ENCODE measurements at regions not wholly inside any gene's neighbourhood (a gene's known extent, or its start where the extent isn't known, plus 50 kb on each side); places are given as distances from the start of the nearest gene placed in this dataset.

- no peak for ATAC-seq (ENCODE audit: low read depth)
- Histone ChIP-seq H3K9me3 (ENCODE audit: control extremely low read depth in 1 of 3, control insufficient read depth in 2 of 3, insufficient read depth in 1 of 3, low read length in 2 of 3) (no peaks in the 10 kb centered on the region), H3K4me3 (ENCODE audit: control extremely low read depth in 1 of 5, extremely low read depth in 1 of 5, insufficient read depth in 1 of 5, low read depth in 2 of 5, low read length in 4 of 5) (no peak overlapping the region), H3K4me1 (ENCODE audit: control insufficient read depth in 2 of 2, insufficient read depth in 2 of 2, low read length in 2 of 2) (no peaks in the 10 kb centered on the region), H2AFZ (ENCODE audit: insufficient read depth, low read depth, low read length, poor library complexity, severe bottlenecking) (no peak overlapping the region), H3K4me2 (replicated peaks; ENCODE audit: low read depth, low read length, poor library complexity, severe bottlenecking) (no peak overlapping the region), H4K20me1 (ENCODE audit: control insufficient read depth, insufficient read depth, low read length, poor library complexity, severe bottlenecking) (no peaks in the 10 kb centered on the region), H3K27ac (ENCODE audit: low read length in 2 of 2) (no peak overlapping the region), H3K27me3 (replicated peaks in 1 of 4; ENCODE audit: control extremely low read depth in 1 of 4, control insufficient read depth in 3 of 4, insufficient read depth in 4 of 4, low read length in 3 of 4) (peaks cover 0 to 3% (median 0%) of the 10 kb centered on the region in 4 experiments), H3K36me3 (replicated peaks in 1 of 2; ENCODE audit: control extremely low read depth in 1 of 2, control insufficient read depth in 1 of 2, extremely low read depth in 1 of 2, insufficient read depth in 2 of 2, low read length in 1 of 2) (no peaks in the 10 kb centered on the region), H3K79me2 (ENCODE audit: control insufficient read depth, insufficient read depth, low read length) (no peaks in the 10 kb centered on the region), H3K9ac (ENCODE audit: low read length) (no peak overlapping the region)
- TF ChIP-seq EZH2 (IDR thresholded peaks at IDR 0.05; ENCODE audit: borderline replicate concordance, insufficient read depth, low read depth, low read length, poor library complexity, severe bottlenecking) = no peak
- no peak for TF ChIP-seq CTCF (IDR thresholded peaks at IDR 0.05)
- ChIA-PET CTCF (no interaction called here), POLR2A (no interaction called here)
- WGBS (ENCODE audit: insufficient coverage) = 91% methylated on average over 3 of the region's 5 CpGs
- DNase-seq = no peak
- Mint-ChIP-seq H3K27me3 (peaks cover 25% of the 10 kb centered on the region), H3K9me3 (ENCODE audit: insufficient read depth) (no peaks in the 10 kb centered on the region), H3K4me3 (no peak overlapping the region), H3K4me1 (no peaks in the 10 kb centered on the region), H3K27ac (no peak overlapping the region)
- intact Hi-C loops (cut with micrococcal nuclease) = no loop called here
Measured at GRCh38 chr4:169848018-169848417, 90.3 kb upstream of the HPF1 start.

GRCh38 chr4:169847171-169847570 is 89.4 kb upstream of the HPF1 start:
- no CpG with 5 or more reads among the region's 3 CpGs for WGBS (ENCODE audit: insufficient coverage)
- ChIA-PET CTCF (no interaction called here), POLR2A (no interaction called here)
- no peak overlapping the region for H3K4me3 Mint-ChIP-seq
- no peak overlapping the region for H3K27ac Mint-ChIP-seq
- H3K4me1 Mint-ChIP-seq = no peaks in the 10 kb centered on the region
- DNase-seq (no peak), ATAC-seq (ENCODE audit: low read depth) (no peak)
- Histone ChIP-seq H3K27ac (ENCODE audit: low read length in 2 of 2) (no peak overlapping the region), H3K79me2 (ENCODE audit: control insufficient read depth, insufficient read depth, low read length) (no peaks in the 10 kb centered on the region), H3K27me3 (replicated peaks in 1 of 4; ENCODE audit: control extremely low read depth in 1 of 4, control insufficient read depth in 3 of 4, insufficient read depth in 4 of 4, low read length in 3 of 4) (peaks cover 0 to 3% (median 0%) of the 10 kb centered on the region in 4 experiments), H4K20me1 (ENCODE audit: control insufficient read depth, insufficient read depth, low read length, poor library complexity, severe bottlenecking) (no peaks in the 10 kb centered on the region), H3K36me3 (replicated peaks in 1 of 2; ENCODE audit: control extremely low read depth in 1 of 2, control insufficient read depth in 1 of 2, extremely low read depth in 1 of 2, insufficient read depth in 2 of 2, low read length in 1 of 2) (no peaks in the 10 kb centered on the region), H2AFZ (ENCODE audit: insufficient read depth, low read depth, low read length, poor library complexity, severe bottlenecking) (no peak overlapping the region), H3K9ac (ENCODE audit: low read length) (no peak overlapping the region), H3K4me2 (replicated peaks; ENCODE audit: low read depth, low read length, poor library complexity, severe bottlenecking) (no peak overlapping the region), H3K4me1 (ENCODE audit: control insufficient read depth in 2 of 2, insufficient read depth in 2 of 2, low read length in 2 of 2) (no peaks in the 10 kb centered on the region), H3K4me3 (ENCODE audit: control extremely low read depth in 1 of 5, extremely low read depth in 1 of 5, insufficient read depth in 1 of 5, low read depth in 2 of 5, low read length in 4 of 5) (no peak overlapping the region), H3K9me3 (ENCODE audit: control extremely low read depth in 1 of 3, control insufficient read depth in 2 of 3, insufficient read depth in 1 of 3, low read length in 2 of 3) (no peaks in the 10 kb centered on the region)
- intact Hi-C loops (cut with micrococcal nuclease) = no loop called here
- peaks cover 26% of the 10 kb centered on the region for H3K27me3 Mint-ChIP-seq
- H3K9me3 Mint-ChIP-seq (ENCODE audit: insufficient read depth) = no peaks in the 10 kb centered on the region
- TF ChIP-seq EZH2 (IDR thresholded peaks at IDR 0.05; ENCODE audit: borderline replicate concordance, insufficient read depth, low read depth, low read length, poor library complexity, severe bottlenecking) (no peak), CTCF (IDR thresholded peaks at IDR 0.05) (no peak)
